Myocyte (in vitro differentiated cells): ENCODE measurements at regions not wholly inside any gene's neighbourhood (a gene's known extent, or its start where the extent isn't known, plus 50 kb on each side); places are given as distances from the start of the nearest gene placed in this dataset.

Source experiments
- DNase-seq: peaks from one replicate; pipeline ENCODE4 v3.0.0-alpha.2; 2012; ENCODE audit warnings: low read depth

GRCh38 chrX:20393944-20394343, 127.2 kb upstream of the RPS6KA3 start:
- no peak for DNase-seq

DNA sequence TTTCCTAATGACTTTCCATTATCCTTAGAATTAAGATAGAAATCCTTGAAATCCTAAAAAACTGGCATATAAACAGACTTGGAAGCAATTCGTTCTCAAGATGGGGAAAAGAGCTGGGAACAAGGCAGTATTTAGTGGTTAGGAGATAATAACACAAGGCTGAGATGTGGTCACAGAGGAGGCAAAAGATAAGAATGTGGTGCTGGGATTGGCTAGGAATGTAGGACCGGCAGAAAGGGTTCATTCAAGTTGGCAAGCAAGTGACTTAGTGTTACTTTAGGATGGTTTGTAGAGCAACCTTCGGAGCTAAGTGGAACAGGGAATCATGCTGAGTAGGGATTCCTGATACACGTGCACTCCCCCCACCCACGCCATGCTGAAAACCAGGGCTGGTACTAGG, 121.9 kb upstream of the RPS6KA3 start:
- peak; percentile 28 for DNase-seq

GRCh38 chrX:20383477-20383876, 116.8 kb upstream of the RPS6KA3 start:
- DNase-seq, result peak; percentile 71

GRCh38 chrX:20382518-20383297, 116.0 kb upstream of the RPS6KA3 start:
- DNase-seq, result peak; percentile 73

DNA sequence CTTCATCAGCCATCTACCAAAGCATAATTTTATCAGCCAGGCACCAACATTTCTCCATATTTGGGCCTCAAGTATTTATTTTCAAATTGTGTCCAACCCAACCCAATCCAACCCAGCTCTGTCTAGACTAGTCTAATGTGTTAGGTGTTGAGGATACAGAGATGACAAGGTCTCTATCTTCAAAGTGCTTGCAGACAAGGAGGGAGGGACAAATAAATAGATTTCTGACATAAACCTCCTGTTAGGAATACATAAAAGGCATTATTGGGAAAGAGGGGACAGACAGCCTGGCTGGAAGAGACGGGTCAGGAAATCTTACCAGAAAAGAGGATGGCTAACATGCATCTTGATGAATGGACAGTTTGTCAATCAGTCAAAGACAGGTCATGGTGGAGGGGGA, 115.4 kb upstream of the RPS6KA3 start:
- DNase-seq, result no peak

DNA sequence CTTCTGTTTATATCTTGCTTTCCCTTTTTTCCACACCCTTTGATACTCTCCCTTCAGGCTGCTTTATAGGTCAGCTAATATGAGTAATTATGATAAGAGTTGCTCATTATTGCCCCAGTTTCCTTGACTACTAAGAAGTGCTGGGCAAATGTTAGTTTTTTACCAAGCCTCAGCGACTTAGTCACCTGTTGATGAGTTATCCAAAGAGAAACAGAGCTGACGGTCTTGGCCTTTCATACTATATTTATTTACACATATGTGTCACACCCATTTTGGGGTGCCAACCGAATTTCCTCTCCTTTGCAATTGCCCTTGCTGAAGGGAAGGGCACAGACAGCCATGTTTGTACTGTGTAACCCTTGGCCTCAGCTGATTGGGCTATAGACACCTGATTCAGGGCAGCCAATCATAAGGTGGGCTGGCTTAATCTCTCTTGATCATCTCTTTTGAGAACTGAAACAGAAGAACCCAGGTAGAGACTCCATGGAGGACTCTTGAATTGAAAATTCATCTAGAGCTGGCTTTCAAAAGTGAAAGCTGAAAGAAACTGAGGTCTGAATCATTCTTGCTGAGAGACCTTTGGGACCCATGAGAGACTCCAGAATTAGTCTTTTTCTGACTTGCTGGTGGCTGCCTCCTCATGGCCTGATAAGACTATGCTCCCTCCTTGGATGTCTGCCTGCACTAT, 111.7 kb upstream of the RPS6KA3 start:
- DNase-seq, result no peak

DNA sequence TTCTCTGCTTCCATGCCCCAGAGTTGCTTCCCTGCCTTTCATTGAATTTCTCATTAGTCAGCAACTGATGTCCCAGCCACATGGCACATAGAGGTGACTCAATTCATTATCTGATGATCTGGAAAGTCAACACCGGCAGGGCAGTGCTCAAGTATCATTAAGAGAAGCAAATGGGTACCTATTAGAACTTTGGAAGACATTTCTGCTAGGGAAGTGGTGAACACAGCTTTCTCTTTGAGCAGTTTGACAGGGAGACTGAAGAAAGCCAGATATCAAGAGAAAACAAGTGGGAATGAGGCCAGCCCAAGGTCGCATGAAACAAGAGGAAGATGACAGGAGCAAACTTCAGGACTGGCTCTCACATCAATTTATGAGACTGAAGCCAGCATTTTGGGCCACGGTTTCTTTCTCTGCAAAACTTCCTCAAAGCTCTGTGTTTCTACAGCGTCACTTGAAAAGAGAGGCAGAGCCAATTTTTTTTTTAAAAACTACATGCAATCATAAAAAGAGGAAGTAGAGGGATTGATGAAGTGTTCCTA, 108.3 kb upstream of the RPS6KA3 start:
- DNase-seq, result no peak

DNA sequence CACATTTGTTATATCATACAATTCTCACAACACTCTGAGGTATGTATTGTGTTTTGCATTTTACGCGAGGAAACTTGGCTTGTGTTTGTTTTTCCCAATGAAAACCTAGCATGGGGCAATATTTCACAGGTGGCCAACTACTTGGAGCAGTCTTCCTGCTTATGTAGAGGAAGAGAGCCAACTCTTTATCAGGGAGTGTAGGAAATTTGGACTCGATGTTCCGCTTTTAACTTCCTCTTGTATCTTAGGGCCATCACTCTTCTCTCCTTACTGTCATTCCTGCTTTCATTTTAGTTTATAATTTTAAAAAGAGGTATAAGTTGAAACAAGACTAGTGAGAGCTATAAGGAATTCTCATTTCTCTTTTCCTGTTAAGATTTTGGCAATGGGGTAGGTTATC, 107.7 kb upstream of the RPS6KA3 start:
- DNase-seq, result no peak

DNA sequence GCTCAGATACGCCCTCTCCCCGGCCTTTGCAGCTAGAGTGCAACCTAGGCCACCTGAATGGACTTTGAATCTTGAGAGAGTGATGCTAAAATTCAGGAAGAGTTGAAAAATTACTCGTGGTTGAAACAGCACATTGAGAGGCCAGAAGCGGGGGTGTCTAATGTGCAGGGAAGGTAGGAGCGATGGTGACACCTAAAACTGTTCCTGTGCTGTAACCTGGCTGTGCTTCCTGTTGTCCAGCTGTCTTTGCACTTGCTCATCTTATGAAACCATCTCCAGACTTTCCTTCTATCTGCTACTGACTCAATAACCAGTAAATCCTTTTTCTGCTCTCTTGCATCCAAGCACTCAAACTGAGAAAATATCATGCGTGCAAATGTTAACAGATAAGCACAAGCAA, 106.4 kb upstream of the RPS6KA3 start:
- DNase-seq, result no peak

GRCh38 chrX:20372533-20372932, 105.8 kb upstream of the RPS6KA3 start:
- peak; percentile 26 for DNase-seq

GRCh38 chrX:20369468-20369867, 102.8 kb upstream of the RPS6KA3 start:
- DNase-seq, result no peak

DNA sequence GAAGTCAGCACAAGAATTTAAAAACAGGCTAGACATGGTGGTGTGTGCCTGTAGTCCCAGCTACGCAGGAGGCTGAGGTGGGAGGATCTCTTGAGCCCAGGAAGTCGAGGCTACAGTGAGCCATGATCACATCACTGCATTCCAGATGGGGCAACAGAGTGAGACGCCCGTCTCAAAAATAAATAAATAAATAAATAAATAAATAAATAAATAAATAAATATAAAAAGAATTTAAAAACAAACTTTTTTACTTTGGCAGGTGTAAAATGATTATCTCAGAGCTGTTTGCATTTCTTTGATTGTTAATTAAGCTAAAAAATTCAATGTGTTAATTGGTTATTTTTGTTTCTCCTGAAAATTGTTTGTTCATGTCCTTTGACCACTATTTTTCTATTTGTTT, 97.5 kb upstream of the RPS6KA3 start:
- DNase-seq, result no peak

GRCh38 chrX:20363275-20363674, 96.6 kb upstream of the RPS6KA3 start:
- DNase-seq, result no peak

GRCh38 chrX:20362268-20363267, 95.9 kb upstream of the RPS6KA3 start:
- DNase-seq, result peak; percentile 80

GRCh38 chrX:20361890-20362262, 95.2 kb upstream of the RPS6KA3 start:
- DNase-seq, result peak; percentile 74

- DNase-seq, result peak; percentile 56
Observed at GRCh38 chrX:20361081-20361889, 94.6 kb upstream of the RPS6KA3 start.

DNA sequence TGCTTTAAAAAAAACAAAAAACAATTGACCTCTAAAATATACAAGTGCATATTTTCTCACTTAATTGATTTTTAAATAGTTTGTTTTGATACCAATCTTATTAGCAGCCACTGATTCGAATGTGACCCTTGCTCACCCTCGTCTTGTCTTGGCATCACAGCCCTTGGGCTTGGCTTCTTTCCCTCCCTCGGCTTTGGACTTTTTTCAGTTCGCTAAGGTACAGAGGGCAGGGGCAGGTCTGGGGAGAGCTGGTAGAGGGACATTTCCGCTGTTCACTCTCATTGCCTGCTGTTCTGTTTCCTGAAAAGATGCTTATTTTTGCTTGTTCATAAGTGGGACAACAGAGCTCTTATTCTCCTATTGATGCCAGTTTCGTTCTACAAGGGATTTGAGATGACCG, 88.5 kb upstream of the RPS6KA3 start:
- DNase-seq, result no peak

GRCh38 chrX:20354505-20354904, 87.8 kb upstream of the RPS6KA3 start:
- no peak for DNase-seq

DNA sequence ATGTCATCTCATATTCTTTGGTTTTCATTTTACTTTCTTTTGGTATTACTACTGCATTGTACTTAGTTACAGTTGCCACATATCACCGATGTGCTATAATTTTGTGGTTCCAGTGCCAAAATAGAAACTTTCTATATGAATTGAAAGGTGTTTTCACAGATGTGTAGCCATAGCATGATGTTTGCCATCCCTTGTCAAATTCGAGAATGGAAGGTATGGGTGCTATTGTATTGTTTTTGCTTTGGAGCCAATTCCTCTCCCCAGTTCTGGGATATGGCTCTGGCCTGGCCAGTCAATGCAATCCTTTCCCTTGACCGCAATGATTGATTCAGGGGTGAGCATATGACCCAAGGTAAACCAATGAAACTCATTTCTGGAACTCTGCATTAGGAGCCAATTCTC, 86.2 kb upstream of the RPS6KA3 start:
- DNase-seq, result no peak

DNA sequence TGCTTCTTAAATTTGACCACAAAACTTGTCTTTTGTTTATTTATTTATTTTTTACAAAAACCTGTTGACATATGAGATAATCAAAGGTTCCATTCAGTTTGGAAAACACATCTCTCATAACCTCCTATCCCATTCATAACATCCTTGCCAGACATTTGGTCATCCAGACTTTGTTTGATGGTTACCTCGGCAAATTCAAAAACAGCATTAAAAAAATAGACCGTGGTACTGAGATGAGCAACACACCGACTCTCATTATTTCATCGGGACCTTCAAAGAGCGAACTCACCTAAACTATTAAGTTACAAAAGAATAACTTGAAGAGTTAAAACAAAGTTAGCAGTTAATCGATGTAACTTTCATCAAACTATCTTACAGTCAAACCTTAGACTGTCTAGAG, 85.8 kb upstream of the RPS6KA3 start:
- DNase-seq, result no peak

DNA sequence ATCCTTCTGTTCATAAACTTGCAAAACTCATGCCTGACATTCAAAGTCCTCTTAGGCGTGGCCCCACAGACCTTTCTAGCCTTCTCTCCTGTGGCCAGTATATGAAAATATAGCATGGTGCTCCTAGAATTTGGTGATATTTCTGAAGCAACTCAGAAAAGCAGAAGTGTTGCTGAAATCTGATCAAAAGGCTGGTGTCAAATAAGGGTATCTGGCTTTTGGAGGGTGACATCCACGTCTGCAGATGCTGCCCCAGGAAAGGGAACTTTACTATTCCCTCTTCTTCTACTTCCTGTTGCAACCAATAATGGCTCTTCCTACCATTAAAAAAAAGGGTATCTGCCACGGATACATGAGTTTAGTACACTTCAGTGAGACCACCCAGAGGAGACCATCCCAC, 83.9 kb upstream of the RPS6KA3 start:
- no peak for DNase-seq
